ENCODE measurements at regions not wholly inside any gene's neighbourhood (a gene's known extent, or its start where the extent isn't known, plus 50 kb on each side); places are given as distances from the start of the nearest gene placed in this dataset.

DNA sequence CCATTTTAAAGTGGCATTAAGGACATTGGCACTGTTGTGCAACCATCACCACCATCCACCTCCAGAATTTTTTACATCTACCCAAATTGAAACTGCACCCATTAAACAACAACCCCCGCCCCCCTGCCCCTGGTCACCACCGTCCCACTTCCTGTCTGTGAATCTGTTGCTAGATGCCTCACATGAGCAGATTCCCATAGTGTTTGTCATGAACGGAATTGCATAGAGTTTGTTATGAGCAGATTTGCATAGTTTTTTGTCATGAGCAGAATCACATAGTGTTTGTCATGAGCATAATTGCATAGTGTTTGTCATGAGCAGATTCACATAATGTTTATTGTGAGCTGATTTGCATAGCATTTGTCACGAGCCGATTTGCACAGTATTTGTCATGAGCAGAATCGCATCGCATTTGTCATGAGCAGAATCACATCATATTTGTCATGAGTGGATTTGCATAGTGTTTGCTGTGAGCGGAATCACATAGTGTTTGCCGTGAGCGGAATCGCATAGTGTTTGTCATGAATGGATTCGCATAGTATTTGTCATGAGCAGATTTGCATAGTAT, 54.0 kb upstream of the GTF3A start:
- DNase-seq = no peak

DNA sequence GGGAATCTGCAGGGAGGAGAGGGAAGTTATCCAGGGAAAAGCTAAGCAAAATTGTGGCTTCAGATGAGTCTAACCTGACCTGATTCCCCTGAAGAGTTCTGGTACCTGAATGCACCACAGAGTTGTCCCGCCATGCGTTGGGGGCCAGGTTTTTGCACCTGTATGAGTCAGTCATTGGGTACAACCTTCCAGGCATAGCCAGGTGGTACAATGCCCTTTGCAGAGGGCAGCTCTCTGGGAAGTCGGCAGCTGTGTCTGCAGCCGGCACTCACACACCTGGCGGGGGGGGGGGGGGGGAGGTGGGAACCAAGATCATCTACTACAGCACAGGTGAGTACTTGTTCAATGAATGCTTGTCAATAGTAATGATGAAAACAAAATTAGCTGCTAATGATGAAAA, 52.5 kb upstream of the GTF3A start:
- DNase-seq = no peak

DNA sequence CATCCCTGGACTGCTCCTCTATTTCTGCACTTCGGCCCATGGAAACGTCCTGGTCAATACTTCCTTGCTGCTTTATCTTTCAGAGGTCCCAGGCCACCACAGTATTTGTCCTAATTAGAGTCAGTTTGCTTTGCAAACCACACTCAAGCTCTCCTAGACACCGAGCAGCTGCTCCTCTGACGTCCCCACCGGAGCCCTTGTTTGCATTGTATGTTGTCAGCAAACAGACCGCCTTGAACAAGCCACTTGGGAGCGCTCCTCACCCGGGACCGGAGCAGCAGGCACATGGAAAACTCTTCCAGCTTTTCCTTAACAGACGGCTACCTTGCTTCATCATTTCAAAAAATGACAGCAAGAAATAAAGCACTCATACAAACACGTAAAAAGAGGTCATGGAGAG, 51.5 kb upstream of the GTF3A start:
- DNase-seq = no peak

DNA sequence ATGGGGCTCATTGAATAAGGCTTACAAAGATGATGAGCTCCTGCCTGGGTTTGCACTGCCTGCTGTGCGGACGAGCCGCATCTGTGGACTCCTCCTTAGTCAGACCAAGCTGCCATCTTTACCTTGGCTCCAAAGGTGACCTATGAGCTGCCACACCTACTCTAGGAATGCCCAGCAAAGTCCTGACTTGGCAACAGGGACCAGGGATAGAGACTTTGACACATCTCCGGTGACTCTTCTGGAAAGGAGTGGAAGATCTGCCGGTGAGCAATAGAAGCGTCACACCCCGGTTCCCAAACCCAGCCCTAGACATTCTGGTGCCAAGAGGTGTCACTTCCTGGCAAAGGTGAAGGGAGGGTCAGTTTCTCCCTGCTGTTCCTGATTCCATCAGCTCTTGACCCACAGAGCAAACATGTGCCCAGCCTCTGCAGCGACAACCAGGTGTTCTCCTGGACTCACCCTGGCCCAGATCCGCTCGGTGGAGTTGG, 50.2 kb upstream of the GTF3A start:
- DNase-seq = no peak

Data from NCI-H446 treated with DMSO at 0.1 percent for 48 hours (cell line).